ENCODE measurements at regions not wholly inside any gene's neighbourhood (a gene's known extent, or its start where the extent isn't known, plus 50 kb on each side); places are given as distances from the start of the nearest gene placed in this dataset.

- intact Hi-C loops (cut with DNase I): no loop called here
- ATAC-seq (no peak), DNase-seq (no peak)
- no peak overlapping the region for H3K27ac ChIP-seq
- H3K9me3 ChIP-seq: peaks cover 0 to 14% (median 0%) of the 10 kb centered on the region in 12 donors
- no peaks in the 10 kb centered on the region for H3K36me3 ChIP-seq
- no peak overlapping the region for H3K4me3 ChIP-seq
- TF ChIP-seq POLR2A (IDR thresholded peaks at IDR 0.05): no peak
- no peak for TF ChIP-seq CTCF (IDR thresholded peaks at IDR 0.05)
- no peaks in the 10 kb centered on the region for H3K4me1 ChIP-seq
- H3K27me3 ChIP-seq: peaks cover 0 to 18% (median 0%) of the 10 kb centered on the region in 9 donors
- 54 to 62% (median 59%) methylated on average over 14 to 22 of the region's 22 CpGs for WGBS, 4 donors
These were observed 309.2 kb downstream of the BRD1 start for GRCh38 chr22:49518436-49518970.

GRCh38 chr22:49517667-49518185 is 309.9 kb downstream of the BRD1 start:
- WGBS, 4 donors: 85 to 89% (median 86%) methylated on average over 23 of the region's 23 CpGs

GRCh38 chr22:49517211-49517610 is 310.5 kb downstream of the BRD1 start:
- Histone ChIP-seq H3K36me3 (no peaks in the 10 kb centered on the region), H3K4me3 (no peak overlapping the region), H3K9me3 (peaks cover 0 to 14% (median 0%) of the 10 kb centered on the region in 12 donors), H3K4me1 (no peaks in the 10 kb centered on the region), H3K27ac (no peak overlapping the region), H3K27me3 (peaks cover 0 to 8% (median 0%) of the 10 kb centered on the region in 9 donors)
- intact Hi-C loops (cut with DNase I): no loop called here
- TF ChIP-seq CTCF (IDR thresholded peaks at IDR 0.05) (no peak), POLR2A (IDR thresholded peaks at IDR 0.05) (no peak)
- no peak for DNase-seq
- WGBS, 4 donors: 89 to 94% (median 91%) methylated on average over 15 to 16 of the region's 16 CpGs
- no peak for ATAC-seq

More at GRCh38 chr22:49517667-49518185, 309.9 kb downstream of the BRD1 start:
- Histone ChIP-seq H3K36me3 (no peaks in the 10 kb centered on the region), H3K9me3 (peaks cover 0 to 14% (median 0%) of the 10 kb centered on the region in 12 donors), H3K4me3 (no peak overlapping the region), H3K27ac (no peak overlapping the region), H3K27me3 (peaks cover 0 to 12% (median 0%) of the 10 kb centered on the region in 9 donors), H3K4me1 (no peaks in the 10 kb centered on the region)
- no peak for DNase-seq
- intact Hi-C loops (cut with DNase I): no loop called here
- TF ChIP-seq CTCF (IDR thresholded peaks at IDR 0.05) (no peak), POLR2A (IDR thresholded peaks at IDR 0.05) (no peak)
- no peak for ATAC-seq

GRCh38 chr22:49515475-49515874 is 312.2 kb downstream of the BRD1 start:
- no peak for ATAC-seq
- no peak overlapping the region for H3K27ac ChIP-seq
- peaks cover 0 to 20% (median 5%) of the 10 kb centered on the region in 12 donors for H3K9me3 ChIP-seq
- DNase-seq: no peak
- no peak overlapping the region for H3K4me3 ChIP-seq
- no peaks in the 10 kb centered on the region for H3K36me3 ChIP-seq
- no peaks in the 10 kb centered on the region for H3K4me1 ChIP-seq
- WGBS, 4 donors: 80 to 88% (median 86%) methylated on average over 11 of the region's 11 CpGs
- intact Hi-C loops (cut with DNase I): no loop called here
- peaks cover 0 to 8% (median 0%) of the 10 kb centered on the region in 9 donors for H3K27me3 ChIP-seq
- TF ChIP-seq CTCF (IDR thresholded peaks at IDR 0.05) (no peak), POLR2A (IDR thresholded peaks at IDR 0.05) (no peak)

All from heart left ventricle (tissue), 16 donors.